WTC11 (cell line): ENCODE measurements at regions not wholly inside any gene's neighbourhood (a gene's known extent, or its start where the extent isn't known, plus 50 kb on each side); places are given as distances from the start of the nearest gene placed in this dataset.
A peak's percentile ranks its signal among the peaks of the same experiment; 100 is the strongest.

ENCODE experiments used
- ATAC-seq: fragments of 200-7000 bp; cut with Tn5 transposase; 2 replicates; pipeline ENCODE4 v1.10.0; 2021; ENCODE audit warnings: mild to moderate bottlenecking, moderate library complexity
- CTCF ChIA-PET: fragments of 300-600 bp; sonication (Branson Sonifier 250); formaldehyde crosslinking; loops from one replicate; lab custom pipeline; 2021; ENCODE audit warnings: antibody characterized with exemption; lab: Charles Lee
- POLR2A ChIA-PET: fragments of 350-600 bp; sonication (Branson Sonifier 250); formaldehyde crosslinking; loops from one replicate; lab custom pipeline; 2021; ENCODE audit warnings: antibody characterized with exemption; lab: Charles Lee
- DNase-seq: peaks from one replicate; pipeline ENCODE4 v3.0.0; 2021; ENCODE audit warnings: low spot score
- H3K27ac Mint-ChIP-seq: 2 replicates; pipeline ENCODE4 v1.8.0; 2021; ENCODE audit warnings: mixed read lengths
- H3K27me3 Mint-ChIP-seq: 2 replicates; pipeline ENCODE4 v1.8.0; 2021; ENCODE audit warnings: low read depth, mild to moderate bottlenecking, moderate library complexity, mixed read lengths
- H3K36me3 Mint-ChIP-seq: 2 replicates; pipeline ENCODE4 v1.8.0; 2021; ENCODE audit warnings: mixed read lengths
- H3K4me1 Mint-ChIP-seq: 2 replicates; pipeline ENCODE4 v1.8.0; 2022; ENCODE audit warnings: mixed read lengths
- H3K4me3 Mint-ChIP-seq: 2 replicates; pipeline ENCODE4 v1.8.0; 2021; ENCODE audit warnings: mild to moderate bottlenecking, moderate library complexity, mixed read lengths
- H3K9me3 Mint-ChIP-seq: 2 replicates; pipeline ENCODE4 v1.8.0; 2021; ENCODE audit warnings: mixed read lengths
- EMX1 ChIP-seq: fragments of 250-450 bp; sonication (Bioruptor Pico); IDR thresholded peaks from 2 replicates; pipeline ENCODE4 v1.8.0; 2021; ENCODE audit warnings: mild to moderate bottlenecking
- FOXP1 ChIP-seq: sonication (generic); formaldehyde crosslinking; IDR thresholded peaks from 2 replicates; pipeline ENCODE4 v1.8.0; 2022; ENCODE audit warnings: missing genetic modification reagents, mild to moderate bottlenecking, moderate library complexity, borderline replicate concordance
- JUN ChIP-seq: sonication (generic); formaldehyde crosslinking; IDR thresholded peaks from 2 replicates; pipeline ENCODE4 v1.8.0; 2023; ENCODE audit warnings: mild to moderate bottlenecking, missing genetic modification reagents
- MXD4 ChIP-seq: fragments of 250-450 bp; sonication (Bioruptor Pico); IDR thresholded peaks from 2 replicates; pipeline ENCODE4 v1.8.0; 2021; ENCODE audit warnings: mild to moderate bottlenecking, moderate library complexity, borderline replicate concordance
- NFATC4 ChIP-seq: fragments of 250-450 bp; sonication (Bioruptor Pico); IDR thresholded peaks from 2 replicates; pipeline ENCODE4 v1.9.0; 2021; ENCODE audit warnings: mild to moderate bottlenecking
- SOX15 ChIP-seq: fragments of 250-450 bp; sonication (Bioruptor Pico); IDR thresholded peaks from 2 replicates; pipeline ENCODE4 v1.9.0; 2021; ENCODE audit warnings: mild to moderate bottlenecking
- TCF7 ChIP-seq: sonication (generic); formaldehyde crosslinking; IDR thresholded peaks from 2 replicates; pipeline ENCODE4 v1.8.0; 2022; ENCODE audit warnings: mild to moderate bottlenecking, low read depth, missing genetic modification reagents, moderate library complexity
- TP53 ChIP-seq: sonication (generic); formaldehyde crosslinking; IDR thresholded peaks from 2 replicates; pipeline ENCODE4 v1.8.1; 2023; ENCODE audit warnings: mild to moderate bottlenecking, missing genetic modification reagents
- ZNF232 ChIP-seq: sonication (generic); formaldehyde crosslinking; IDR thresholded peaks from 2 replicates; pipeline ENCODE4 v1.8.0; 2022; ENCODE audit warnings: mild to moderate bottlenecking, missing genetic modification reagents
- ZNF396 ChIP-seq: fragments of 250-450 bp; sonication (Bioruptor Pico); IDR thresholded peaks from 2 replicates; pipeline ENCODE4 v1.8.0; 2021; ENCODE audit warnings: mild to moderate bottlenecking, moderate library complexity, borderline replicate concordance
- ZNF423 ChIP-seq: fragments of 250-450 bp; sonication (Bioruptor Pico); IDR thresholded peaks from 2 replicates; pipeline ENCODE4 v2.1.2; 2022; ENCODE audit warnings: mild to moderate bottlenecking, moderate library complexity
- TF ChIP-seq, protein P1 (sequence below): sonication (generic); formaldehyde crosslinking; IDR thresholded peaks from 2 replicates; pipeline ENCODE4 v1.8.0; 2023; ENCODE audit warnings: mild to moderate bottlenecking, missing genetic modification reagents
- TF ChIP-seq, protein P2 (sequence below): fragments of 250-450 bp; sonication (Bioruptor Pico); conservative IDR thresholded peaks from 2 replicates; pipeline ENCODE4 v1.9.0; 2021; ENCODE audit warnings: mild to moderate bottlenecking
- TF ChIP-seq, protein P3 (sequence below): sonication (generic); formaldehyde crosslinking; IDR thresholded peaks from 2 replicates; pipeline ENCODE4 v1.8.0; 2022; ENCODE audit warnings: mild to moderate bottlenecking, missing genetic modification reagents
- TF ChIP-seq, protein P4 (sequence below): sonication (generic); formaldehyde crosslinking; IDR thresholded peaks from 2 replicates; pipeline ENCODE4 v1.8.1; 2022; ENCODE audit warnings: low read depth, missing genetic modification reagents, borderline replicate concordance
- TF ChIP-seq, protein P5 (sequence below): fragments of 200-600 bp; IDR thresholded peaks from 2 replicates; pipeline ENCODE4 v1.8.0; 2022; ENCODE audit warnings: antibody characterized with exemption
- TF ChIP-seq, protein P6 (sequence below): sonication (generic); formaldehyde crosslinking; IDR thresholded peaks from 2 replicates; pipeline ENCODE4 v1.8.1; 2022; ENCODE audit warnings: low read depth, mild to moderate bottlenecking, moderate library complexity, missing genetic modification reagents, borderline replicate concordance
- TF ChIP-seq, protein P7 (sequence below): fragments of 250-450 bp; sonication (Bioruptor Pico); IDR thresholded peaks from 2 replicates; pipeline ENCODE4 v1.9.0; 2021; ENCODE audit warnings: mild to moderate bottlenecking
- TF ChIP-seq, protein P8 (sequence below): fragments of 250-450 bp; sonication (Bioruptor Pico); IDR thresholded peaks from 2 replicates; pipeline ENCODE4 v2.1.2; 2022; ENCODE audit warnings: mild to moderate bottlenecking, moderate library complexity

DNA sequence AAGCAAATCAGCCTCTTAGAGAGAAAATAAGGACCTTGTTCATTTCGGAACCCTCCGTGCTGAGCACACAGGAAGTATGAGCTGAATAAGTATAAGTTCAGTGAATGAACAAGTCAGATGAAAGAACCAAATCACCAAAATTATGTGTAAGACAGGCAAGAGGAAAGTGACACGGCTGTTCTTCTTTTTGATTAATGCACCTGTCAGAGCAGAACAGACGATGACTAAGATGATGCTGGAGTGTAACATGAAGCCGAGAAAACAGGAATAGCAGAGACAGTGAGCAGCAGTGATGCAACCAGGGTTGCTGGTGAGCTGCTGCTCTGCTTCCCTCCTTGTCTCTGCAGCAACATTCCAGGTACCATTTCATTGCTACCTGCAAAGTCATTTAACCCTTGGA lies 861.1 kb downstream of the GALC start:
- Mint-ChIP-seq H3K27ac (no peak overlapping the region), H3K9me3 (no peaks in the 10 kb centered on the region), H3K27me3 (0 out of 2 replicates have a peak, but pooled peaks cover 3% of the 10 kb centered on the region), H3K4me1 (peaks cover 9% of the 10 kb centered on the region), H3K36me3 (no peaks in the 10 kb centered on the region), H3K4me3 (no peak overlapping the region)
- POLR2A ChIA-PET: no interaction called here
- CTCF ChIA-PET: no interaction called here
- DNase-seq (no peak), ATAC-seq (peak; percentile 55)
- TF ChIP-seq TCF7 (CRISPR knock-in tag) (no peak), JUN (CRISPR knock-in tag) (no peak), TP53 (CRISPR knock-in tag) (no peak), FOXP1 (CRISPR knock-in tag) (no peak), ZNF423 (no peak), SOX15 (CRISPR knock-in tag) (no peak), MXD4 (no peak), EMX1 (CRISPR knock-in tag) (no peak), ZNF232 (no peak)
- TF ChIP-seq, protein P1, sequence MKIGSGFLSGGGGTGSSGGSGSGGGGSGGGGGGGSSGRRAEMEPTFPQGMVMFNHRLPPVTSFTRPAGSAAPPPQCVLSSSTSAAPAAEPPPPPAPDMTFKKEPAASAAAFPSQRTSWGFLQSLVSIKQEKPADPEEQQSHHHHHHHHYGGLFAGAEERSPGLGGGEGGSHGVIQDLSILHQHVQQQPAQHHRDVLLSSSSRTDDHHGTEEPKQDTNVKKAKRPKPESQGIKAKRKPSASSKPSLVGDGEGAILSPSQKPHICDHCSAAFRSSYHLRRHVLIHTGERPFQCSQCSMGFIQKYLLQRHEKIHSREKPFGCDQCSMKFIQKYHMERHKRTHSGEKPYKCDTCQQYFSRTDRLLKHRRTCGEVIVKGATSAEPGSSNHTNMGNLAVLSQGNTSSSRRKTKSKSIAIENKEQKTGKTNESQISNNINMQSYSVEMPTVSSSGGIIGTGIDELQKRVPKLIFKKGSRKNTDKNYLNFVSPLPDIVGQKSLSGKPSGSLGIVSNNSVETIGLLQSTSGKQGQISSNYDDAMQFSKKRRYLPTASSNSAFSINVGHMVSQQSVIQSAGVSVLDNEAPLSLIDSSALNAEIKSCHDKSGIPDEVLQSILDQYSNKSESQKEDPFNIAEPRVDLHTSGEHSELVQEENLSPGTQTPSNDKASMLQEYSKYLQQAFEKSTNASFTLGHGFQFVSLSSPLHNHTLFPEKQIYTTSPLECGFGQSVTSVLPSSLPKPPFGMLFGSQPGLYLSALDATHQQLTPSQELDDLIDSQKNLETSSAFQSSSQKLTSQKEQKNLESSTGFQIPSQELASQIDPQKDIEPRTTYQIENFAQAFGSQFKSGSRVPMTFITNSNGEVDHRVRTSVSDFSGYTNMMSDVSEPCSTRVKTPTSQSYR (CRISPR knock-in tag): no peak
- TF ChIP-seq, protein P2, sequence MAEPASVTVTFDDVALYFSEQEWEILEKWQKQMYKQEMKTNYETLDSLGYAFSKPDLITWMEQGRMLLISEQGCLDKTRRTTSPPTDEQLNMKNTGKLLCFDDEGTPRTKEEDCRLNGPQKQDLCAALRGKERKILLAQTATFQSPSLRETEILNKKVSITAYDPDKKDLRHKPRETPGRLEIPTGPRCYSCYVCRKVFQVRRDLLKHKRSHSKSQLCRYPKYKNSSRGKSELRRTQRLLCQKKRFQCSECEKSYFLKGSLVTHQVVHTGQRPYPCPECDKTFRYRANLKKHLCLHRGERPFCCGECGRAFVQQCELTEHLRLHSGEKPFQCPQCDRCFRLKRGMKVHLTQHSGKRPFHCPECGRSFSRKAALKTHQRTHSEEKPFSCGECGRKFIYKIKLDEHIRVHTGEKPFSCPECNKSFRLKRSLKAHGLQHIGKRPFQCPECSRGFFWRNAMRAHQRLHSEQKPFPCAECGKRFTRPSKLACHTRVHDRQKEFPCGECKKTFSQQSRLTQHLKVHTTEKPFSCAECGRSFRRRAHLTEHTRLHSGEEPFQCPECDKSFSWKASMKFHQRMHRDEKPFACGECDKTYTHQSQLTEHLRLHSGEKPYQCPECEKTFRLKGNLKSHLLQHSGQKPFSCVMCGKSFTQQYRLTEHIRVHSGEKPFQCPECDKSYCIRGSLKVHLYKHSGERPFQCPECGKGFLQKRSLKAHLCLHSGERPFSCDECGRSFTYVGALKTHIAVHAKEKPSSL (CRISPR knock-in tag): no peak
- TF ChIP-seq, protein P3, sequence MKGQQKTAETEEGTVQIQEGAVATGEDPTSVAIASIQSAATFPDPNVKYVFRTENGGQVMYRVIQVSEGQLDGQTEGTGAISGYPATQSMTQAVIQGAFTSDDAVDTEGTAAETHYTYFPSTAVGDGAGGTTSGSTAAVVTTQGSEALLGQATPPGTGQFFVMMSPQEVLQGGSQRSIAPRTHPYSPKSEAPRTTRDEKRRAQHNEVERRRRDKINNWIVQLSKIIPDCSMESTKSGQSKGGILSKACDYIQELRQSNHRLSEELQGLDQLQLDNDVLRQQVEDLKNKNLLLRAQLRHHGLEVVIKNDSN (CRISPR knock-in tag): no peak
- TF ChIP-seq, protein P4, sequence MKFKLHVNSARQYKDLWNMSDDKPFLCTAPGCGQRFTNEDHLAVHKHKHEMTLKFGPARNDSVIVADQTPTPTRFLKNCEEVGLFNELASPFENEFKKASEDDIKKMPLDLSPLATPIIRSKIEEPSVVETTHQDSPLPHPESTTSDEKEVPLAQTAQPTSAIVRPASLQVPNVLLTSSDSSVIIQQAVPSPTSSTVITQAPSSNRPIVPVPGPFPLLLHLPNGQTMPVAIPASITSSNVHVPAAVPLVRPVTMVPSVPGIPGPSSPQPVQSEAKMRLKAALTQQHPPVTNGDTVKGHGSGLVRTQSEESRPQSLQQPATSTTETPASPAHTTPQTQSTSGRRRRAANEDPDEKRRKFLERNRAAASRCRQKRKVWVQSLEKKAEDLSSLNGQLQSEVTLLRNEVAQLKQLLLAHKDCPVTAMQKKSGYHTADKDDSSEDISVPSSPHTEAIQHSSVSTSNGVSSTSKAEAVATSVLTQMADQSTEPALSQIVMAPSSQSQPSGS (CRISPR knock-in tag): no peak
- TF ChIP-seq, protein P5, sequence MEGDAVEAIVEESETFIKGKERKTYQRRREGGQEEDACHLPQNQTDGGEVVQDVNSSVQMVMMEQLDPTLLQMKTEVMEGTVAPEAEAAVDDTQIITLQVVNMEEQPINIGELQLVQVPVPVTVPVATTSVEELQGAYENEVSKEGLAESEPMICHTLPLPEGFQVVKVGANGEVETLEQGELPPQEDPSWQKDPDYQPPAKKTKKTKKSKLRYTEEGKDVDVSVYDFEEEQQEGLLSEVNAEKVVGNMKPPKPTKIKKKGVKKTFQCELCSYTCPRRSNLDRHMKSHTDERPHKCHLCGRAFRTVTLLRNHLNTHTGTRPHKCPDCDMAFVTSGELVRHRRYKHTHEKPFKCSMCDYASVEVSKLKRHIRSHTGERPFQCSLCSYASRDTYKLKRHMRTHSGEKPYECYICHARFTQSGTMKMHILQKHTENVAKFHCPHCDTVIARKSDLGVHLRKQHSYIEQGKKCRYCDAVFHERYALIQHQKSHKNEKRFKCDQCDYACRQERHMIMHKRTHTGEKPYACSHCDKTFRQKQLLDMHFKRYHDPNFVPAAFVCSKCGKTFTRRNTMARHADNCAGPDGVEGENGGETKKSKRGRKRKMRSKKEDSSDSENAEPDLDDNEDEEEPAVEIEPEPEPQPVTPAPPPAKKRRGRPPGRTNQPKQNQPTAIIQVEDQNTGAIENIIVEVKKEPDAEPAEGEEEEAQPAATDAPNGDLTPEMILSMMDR: no peak

DNA sequence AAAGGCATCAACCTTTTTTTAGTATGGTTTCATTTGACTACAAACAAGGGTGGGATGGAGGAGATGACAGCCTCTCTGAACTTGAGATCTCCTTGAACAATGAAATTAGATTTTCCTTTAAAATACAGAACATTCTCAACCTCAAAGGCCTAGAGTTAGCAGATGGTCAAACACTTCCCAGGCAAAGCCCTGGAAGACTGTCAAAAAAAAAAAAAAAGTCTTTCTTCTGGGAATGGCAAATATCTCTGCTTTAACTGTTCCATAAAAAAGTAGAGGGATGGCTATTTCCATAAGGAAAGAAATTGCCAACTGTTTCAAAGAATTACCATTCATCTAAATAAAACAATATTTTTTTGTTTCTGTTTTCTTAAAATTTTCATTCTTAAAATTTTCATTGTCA lies 870.8 kb downstream of the GALC start:
- CTCF ChIA-PET: no interaction called here
- peaks cover 9% of the 10 kb centered on the region for H3K9me3 Mint-ChIP-seq
- H3K36me3 Mint-ChIP-seq: no peaks in the 10 kb centered on the region
- POLR2A ChIA-PET: no interaction called here
- no peak for DNase-seq
- ATAC-seq: no peak
- H3K27me3 Mint-ChIP-seq: no peaks in the 10 kb centered on the region
- peaks cover 5% of the 10 kb centered on the region for H3K4me1 Mint-ChIP-seq
- H3K4me3 Mint-ChIP-seq: no peak overlapping the region
- no peak overlapping the region for H3K27ac Mint-ChIP-seq
- no peak for TF ChIP-seq NFATC4
- TF ChIP-seq, protein P6, sequence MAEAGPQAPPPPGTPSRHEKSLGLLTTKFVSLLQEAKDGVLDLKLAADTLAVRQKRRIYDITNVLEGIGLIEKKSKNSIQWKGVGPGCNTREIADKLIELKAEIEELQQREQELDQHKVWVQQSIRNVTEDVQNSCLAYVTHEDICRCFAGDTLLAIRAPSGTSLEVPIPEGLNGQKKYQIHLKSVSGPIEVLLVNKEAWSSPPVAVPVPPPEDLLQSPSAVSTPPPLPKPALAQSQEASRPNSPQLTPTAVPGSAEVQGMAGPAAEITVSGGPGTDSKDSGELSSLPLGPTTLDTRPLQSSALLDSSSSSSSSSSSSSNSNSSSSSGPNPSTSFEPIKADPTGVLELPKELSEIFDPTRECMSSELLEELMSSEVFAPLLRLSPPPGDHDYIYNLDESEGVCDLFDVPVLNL: no peak
- no peak for TF ChIP-seq TP53 (CRISPR knock-in tag)
- TF ChIP-seq, protein P7, sequence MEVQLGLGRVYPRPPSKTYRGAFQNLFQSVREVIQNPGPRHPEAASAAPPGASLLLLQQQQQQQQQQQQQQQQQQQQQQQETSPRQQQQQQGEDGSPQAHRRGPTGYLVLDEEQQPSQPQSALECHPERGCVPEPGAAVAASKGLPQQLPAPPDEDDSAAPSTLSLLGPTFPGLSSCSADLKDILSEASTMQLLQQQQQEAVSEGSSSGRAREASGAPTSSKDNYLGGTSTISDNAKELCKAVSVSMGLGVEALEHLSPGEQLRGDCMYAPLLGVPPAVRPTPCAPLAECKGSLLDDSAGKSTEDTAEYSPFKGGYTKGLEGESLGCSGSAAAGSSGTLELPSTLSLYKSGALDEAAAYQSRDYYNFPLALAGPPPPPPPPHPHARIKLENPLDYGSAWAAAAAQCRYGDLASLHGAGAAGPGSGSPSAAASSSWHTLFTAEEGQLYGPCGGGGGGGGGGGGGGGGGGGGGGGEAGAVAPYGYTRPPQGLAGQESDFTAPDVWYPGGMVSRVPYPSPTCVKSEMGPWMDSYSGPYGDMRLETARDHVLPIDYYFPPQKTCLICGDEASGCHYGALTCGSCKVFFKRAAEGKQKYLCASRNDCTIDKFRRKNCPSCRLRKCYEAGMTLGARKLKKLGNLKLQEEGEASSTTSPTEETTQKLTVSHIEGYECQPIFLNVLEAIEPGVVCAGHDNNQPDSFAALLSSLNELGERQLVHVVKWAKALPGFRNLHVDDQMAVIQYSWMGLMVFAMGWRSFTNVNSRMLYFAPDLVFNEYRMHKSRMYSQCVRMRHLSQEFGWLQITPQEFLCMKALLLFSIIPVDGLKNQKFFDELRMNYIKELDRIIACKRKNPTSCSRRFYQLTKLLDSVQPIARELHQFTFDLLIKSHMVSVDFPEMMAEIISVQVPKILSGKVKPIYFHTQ (CRISPR knock-in tag): no peak
- TF ChIP-seq, protein P8, sequence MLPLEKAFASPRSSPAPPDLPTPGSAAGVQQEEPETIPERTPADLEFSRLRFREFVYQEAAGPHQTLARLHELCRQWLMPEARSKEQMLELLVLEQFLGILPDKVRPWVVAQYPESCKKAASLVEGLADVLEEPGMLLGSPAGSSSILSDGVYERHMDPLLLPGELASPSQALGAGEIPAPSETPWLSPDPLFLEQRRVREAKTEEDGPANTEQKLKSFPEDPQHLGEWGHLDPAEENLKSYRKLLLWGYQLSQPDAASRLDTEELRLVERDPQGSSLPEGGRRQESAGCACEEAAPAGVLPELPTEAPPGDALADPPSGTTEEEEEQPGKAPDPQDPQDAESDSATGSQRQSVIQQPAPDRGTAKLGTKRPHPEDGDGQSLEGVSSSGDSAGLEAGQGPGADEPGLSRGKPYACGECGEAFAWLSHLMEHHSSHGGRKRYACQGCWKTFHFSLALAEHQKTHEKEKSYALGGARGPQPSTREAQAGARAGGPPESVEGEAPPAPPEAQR (CRISPR knock-in tag): no peak
- no peak for TF ChIP-seq ZNF396 (CRISPR knock-in tag)
